ENCODE measurements at regions not wholly inside any gene's neighbourhood (a gene's known extent, or its start where the extent isn't known, plus 50 kb on each side); places are given as distances from the start of the nearest gene placed in this dataset.

DNA sequence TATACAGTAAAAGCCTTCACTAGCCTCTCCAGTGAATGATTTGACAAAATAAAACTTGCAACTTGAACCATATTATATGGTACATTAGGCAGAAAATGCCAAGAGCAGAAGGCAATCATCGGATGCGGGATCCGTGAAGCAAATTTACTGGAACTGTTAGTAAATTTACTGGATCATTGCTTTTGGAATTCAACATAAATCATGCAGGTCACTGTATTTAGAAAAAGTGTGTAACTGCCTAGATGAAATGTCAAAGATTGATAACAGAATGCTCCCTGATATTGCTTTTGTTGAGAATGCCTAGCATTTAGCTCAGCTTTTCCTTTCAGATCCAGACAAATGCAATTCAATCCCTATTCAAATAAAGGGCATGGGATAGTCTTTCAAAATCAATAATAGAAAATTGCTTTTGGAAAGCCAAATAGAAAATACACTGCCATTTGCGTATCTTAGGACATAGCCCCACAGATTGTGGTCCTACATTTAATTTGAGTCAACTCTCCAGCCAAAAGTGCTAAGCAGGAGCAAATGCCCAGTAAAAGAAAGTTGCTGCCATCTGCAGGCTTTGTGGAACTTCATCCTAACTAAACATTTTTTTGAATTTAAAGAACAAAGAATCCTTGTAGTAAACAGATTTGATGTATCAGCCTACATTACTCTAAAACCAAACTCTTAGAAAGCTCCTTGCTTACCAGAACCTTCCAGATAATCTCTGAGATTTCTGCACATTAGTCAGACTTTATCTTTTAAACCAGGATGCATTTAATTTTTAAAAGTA is 109.5 kb upstream of the HSF2 start:
- no peak for DNase-seq
- H3K4me3 ChIP-seq, result no peak overlapping the region
- H3K27me3 ChIP-seq, result no peaks in the 10 kb centered on the region
- H3K27ac ChIP-seq, result no peak overlapping the region
- in situ Hi-C loops (cut with MboI; ENCODE audit: low pct_ligation_motif_present in 1 of 4, low pct_unique_long_range_greater_than_20kb in 1 of 4, low sequenced_read_pairs in 3 of 4), result no loop called here
- intact Hi-C loops (cut with DNase I; ENCODE audit: low total_unique reads), result no loop called here
- WGBS, 2 donors (ENCODE audit: low coverage in 1 of 2), result 87 to 88% methylated on average over 4 of the region's 4 CpGs
- no peaks in the 10 kb centered on the region for H3K9me3 ChIP-seq
- no peak for TF ChIP-seq EP300 (IDR thresholded peaks at IDR 0.05; ENCODE audit: low read depth)
- TF ChIP-seq POLR2AphosphoS5 (IDR thresholded peaks at IDR 0.05), result no peak
- no peak for TF ChIP-seq POLR2A (IDR thresholded peaks at IDR 0.05)
- TF ChIP-seq, protein P1, sequence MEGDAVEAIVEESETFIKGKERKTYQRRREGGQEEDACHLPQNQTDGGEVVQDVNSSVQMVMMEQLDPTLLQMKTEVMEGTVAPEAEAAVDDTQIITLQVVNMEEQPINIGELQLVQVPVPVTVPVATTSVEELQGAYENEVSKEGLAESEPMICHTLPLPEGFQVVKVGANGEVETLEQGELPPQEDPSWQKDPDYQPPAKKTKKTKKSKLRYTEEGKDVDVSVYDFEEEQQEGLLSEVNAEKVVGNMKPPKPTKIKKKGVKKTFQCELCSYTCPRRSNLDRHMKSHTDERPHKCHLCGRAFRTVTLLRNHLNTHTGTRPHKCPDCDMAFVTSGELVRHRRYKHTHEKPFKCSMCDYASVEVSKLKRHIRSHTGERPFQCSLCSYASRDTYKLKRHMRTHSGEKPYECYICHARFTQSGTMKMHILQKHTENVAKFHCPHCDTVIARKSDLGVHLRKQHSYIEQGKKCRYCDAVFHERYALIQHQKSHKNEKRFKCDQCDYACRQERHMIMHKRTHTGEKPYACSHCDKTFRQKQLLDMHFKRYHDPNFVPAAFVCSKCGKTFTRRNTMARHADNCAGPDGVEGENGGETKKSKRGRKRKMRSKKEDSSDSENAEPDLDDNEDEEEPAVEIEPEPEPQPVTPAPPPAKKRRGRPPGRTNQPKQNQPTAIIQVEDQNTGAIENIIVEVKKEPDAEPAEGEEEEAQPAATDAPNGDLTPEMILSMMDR (IDR thresholded peaks at IDR 0.05), result no peak
- H3K36me3 ChIP-seq, result no peaks in the 10 kb centered on the region
- no peaks in the 10 kb centered on the region for H3K4me1 ChIP-seq

DNA sequence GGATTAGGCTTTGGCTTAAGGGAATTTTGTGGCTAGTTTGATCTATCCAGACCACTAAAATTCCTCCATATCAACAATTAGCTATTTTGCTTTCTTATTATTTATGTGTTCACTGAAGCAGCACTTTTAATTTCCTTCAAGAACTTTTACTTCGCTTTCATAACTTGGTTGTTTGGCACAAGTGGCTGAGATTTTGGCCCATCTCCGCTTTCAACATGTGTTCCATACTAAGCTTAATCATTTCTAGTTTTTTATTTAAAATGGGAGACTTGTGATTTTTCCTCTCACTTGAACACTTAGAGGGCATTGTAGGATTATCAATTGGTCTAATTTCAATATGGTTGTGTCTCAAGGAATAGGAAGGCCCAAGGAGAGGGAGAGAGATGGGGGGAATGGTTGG is 102.4 kb upstream of the HSF2 start:
- Histone ChIP-seq H3K27ac (no peak overlapping the region), H3K36me3 (no peaks in the 10 kb centered on the region), H3K9me3 (no peaks in the 10 kb centered on the region), H3K4me1 (no peaks in the 10 kb centered on the region), H3K4me3 (no peak overlapping the region), H3K27me3 (no peaks in the 10 kb centered on the region)
- TF ChIP-seq POLR2AphosphoS5 (IDR thresholded peaks at IDR 0.05) (no peak), EP300 (IDR thresholded peaks at IDR 0.05; ENCODE audit: low read depth) (no peak)
- no peak for DNase-seq
- 97 to 100% methylated on average over 1 to 2 of the region's 2 CpGs for WGBS, 2 donors (ENCODE audit: low coverage in 1 of 2)
- in situ Hi-C loops (cut with MboI; ENCODE audit: low pct_ligation_motif_present in 1 of 4, low pct_unique_long_range_greater_than_20kb in 1 of 4, low sequenced_read_pairs in 3 of 4) (no loop called here), intact Hi-C loops (cut with DNase I; ENCODE audit: low total_unique reads) (no loop called here)

DNA sequence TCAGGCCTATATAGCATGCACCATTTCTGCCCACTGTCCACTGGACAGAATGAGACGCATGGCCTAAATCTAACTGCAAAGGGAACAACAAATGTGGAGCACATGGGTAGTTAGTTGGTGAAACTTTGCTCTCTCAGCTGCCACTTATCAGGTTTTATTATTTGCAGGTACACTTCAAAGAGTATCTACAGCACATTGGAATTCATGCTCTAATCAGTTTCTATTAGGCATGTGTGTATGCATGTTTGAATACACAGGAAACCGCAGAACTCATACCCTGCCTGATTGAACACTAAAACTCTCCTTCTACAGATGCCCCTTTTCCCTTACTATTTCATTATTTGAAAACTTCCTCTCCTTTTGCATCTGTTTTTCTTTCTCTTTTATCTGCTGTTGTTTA is 97.4 kb upstream of the HSF2 start:
- no peak overlapping the region for H3K27ac ChIP-seq
- intact Hi-C loops (cut with DNase I; ENCODE audit: low total_unique reads) (no loop called here), in situ Hi-C loops (cut with MboI; ENCODE audit: low pct_ligation_motif_present in 1 of 4, low pct_unique_long_range_greater_than_20kb in 1 of 4, low sequenced_read_pairs in 3 of 4) (no loop called here)
- H3K4me3 ChIP-seq, result no peak overlapping the region
- no peaks in the 10 kb centered on the region for H3K36me3 ChIP-seq
- 97% methylated on average over 2 of the region's 2 CpGs; no CpG with 5 or more reads in 1 of the 2 donors for whole genome bisulfite sequencing, 2 donors (ENCODE audit: low coverage in 1 of 2)
- no peaks in the 10 kb centered on the region for H3K9me3 ChIP-seq
- H3K27me3 ChIP-seq, result no peaks in the 10 kb centered on the region
- no peaks in the 10 kb centered on the region for H3K4me1 ChIP-seq
- no peak for DNase-seq
- TF ChIP-seq, protein P1 (IDR thresholded peaks at IDR 0.05), result no peak
- TF ChIP-seq POLR2A (IDR thresholded peaks at IDR 0.05) (no peak), POLR2AphosphoS5 (IDR thresholded peaks at IDR 0.05) (no peak), EP300 (IDR thresholded peaks at IDR 0.05; ENCODE audit: low read depth) (no peak)

DNA sequence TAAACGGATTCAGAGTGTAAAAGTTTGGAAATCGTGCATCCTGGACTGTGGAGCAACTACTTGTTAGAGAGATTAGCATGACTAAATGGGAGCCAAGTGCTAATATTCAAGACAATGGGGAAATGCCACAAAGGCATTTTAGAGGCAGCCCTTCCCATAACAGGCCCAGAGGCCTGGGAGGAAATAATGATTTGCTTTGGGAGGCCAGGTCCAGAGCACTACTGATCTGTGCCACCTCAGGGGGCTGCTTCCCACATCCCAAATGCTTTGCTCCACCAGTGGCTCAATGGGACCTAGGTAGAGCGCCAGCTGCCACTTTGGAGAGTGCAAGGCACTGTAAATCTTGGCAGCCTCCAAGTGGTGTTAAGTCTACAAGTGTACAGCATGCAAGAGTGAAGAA is 91.9 kb upstream of the HSF2 start:
- H3K27ac ChIP-seq, result no peak overlapping the region
- intact Hi-C loops (cut with DNase I; ENCODE audit: low total_unique reads) (no loop called here), in situ Hi-C loops (cut with MboI; ENCODE audit: low pct_ligation_motif_present in 1 of 4, low pct_unique_long_range_greater_than_20kb in 1 of 4, low sequenced_read_pairs in 3 of 4) (no loop called here)

More for the DNA sequence above, 91.9 kb upstream of the HSF2 start:
- no peak for DNase-seq
- H3K4me1 ChIP-seq, result no peaks in the 10 kb centered on the region
- H3K27me3 ChIP-seq, result no peaks in the 10 kb centered on the region
- no peak overlapping the region for H3K4me3 ChIP-seq
- H3K9me3 ChIP-seq, result no peaks in the 10 kb centered on the region
- TF ChIP-seq POLR2AphosphoS5 (IDR thresholded peaks at IDR 0.05) (no peak), EP300 (IDR thresholded peaks at IDR 0.05; ENCODE audit: low read depth) (no peak), POLR2A (IDR thresholded peaks at IDR 0.05) (no peak)
- TF ChIP-seq, protein P1 (IDR thresholded peaks at IDR 0.05), result no peak
- H3K36me3 ChIP-seq, result no peaks in the 10 kb centered on the region
- WGBS, 2 donors (ENCODE audit: low coverage in 1 of 2), result 85 to 96% methylated on average over 2 of the region's 3 CpGs

All from transverse colon (tissue), 4 donors.